Karpas-422 (cell line): ENCODE measurements at regions not wholly inside any gene's neighbourhood (a gene's known extent, or its start where the extent isn't known, plus 50 kb on each side); places are given as distances from the start of the nearest gene placed in this dataset.

Experiments
- DNase-seq: peaks from one replicate; pipeline ENCODE4 v3.0.0-alpha.2; 2015
- H2AFZ ChIP-seq: fragments of 200-600 bp; sonication (generic); 2 replicates; pipeline ENCODE4 v1.6.1; 2014; ENCODE audit warnings: antibody characterized with exemption, low read length, mixed read lengths
- H3K27ac ChIP-seq: fragments of 200-600 bp; sonication (generic); 2 replicates; pipeline ENCODE4 v1.5.1; 2014; ENCODE audit warnings: mild to moderate bottlenecking, low read length, moderate library complexity
- H3K27me3 ChIP-seq: fragments of 200-600 bp; sonication (generic); 2 replicates; pipeline ENCODE4 v1.6.1; 2014; ENCODE audit warnings: low read length, mixed read lengths
- H3K36me3 ChIP-seq: fragments of 200-600 bp; sonication (generic); 2 replicates; pipeline ENCODE4 v1.6.1; 2014; ENCODE audit warnings: low read length, mixed read lengths; ENCODE audit not compliant: insufficient read depth
- H3K4me1 ChIP-seq: fragments of 200-600 bp; sonication (generic); 2 replicates; pipeline ENCODE4 v1.6.1; 2014; ENCODE audit warnings: mild to moderate bottlenecking, low read length, mixed read lengths
- H3K4me2 ChIP-seq: fragments of 200-600 bp; sonication (generic); 2 replicates; pipeline ENCODE4 v1.6.1; 2014; ENCODE audit warnings: low read length, low read depth, mild to moderate bottlenecking; ENCODE audit not compliant: poor library complexity, severe bottlenecking
- H3K4me3 ChIP-seq: fragments of 200-600 bp; sonication (generic); 2 replicates; pipeline ENCODE4 v1.5.1; 2014; ENCODE audit warnings: mild to moderate bottlenecking, antibody characterized with exemption, low read length, mixed read lengths
- H3K79me2 ChIP-seq: fragments of 200-600 bp; sonication (generic); 2 replicates; pipeline ENCODE4 v1.6.1; 2014; ENCODE audit warnings: mild to moderate bottlenecking, low read length, mixed read lengths
- H3K9ac ChIP-seq: fragments of 200-600 bp; sonication (generic); 2 replicates; pipeline ENCODE4 v1.6.0; 2014; ENCODE audit warnings: low read length
- H3K9me2 ChIP-seq: fragments of 200-600 bp; sonication (generic), shearing (Covaris generic); replicated peaks from 2 replicates; pipeline ENCODE4 v1.6.0; 2014; ENCODE audit warnings: mild to moderate bottlenecking, low read length, moderate library complexity; ENCODE audit not compliant: insufficient read depth
- H3K9me3 ChIP-seq: fragments of 300-700, 200-600 bp; sonication (generic); 2 replicates; pipeline ENCODE4 v1.6.1; 2014; ENCODE audit warnings: low read length, mixed read lengths
- H4K20me1 ChIP-seq: fragments of 200-600 bp; sonication (generic); 2 replicates; pipeline ENCODE4 v1.6.1; 2014; ENCODE audit warnings: mild to moderate bottlenecking, antibody characterized with exemption, low read length, low read depth; ENCODE audit not compliant: insufficient read depth

DNA sequence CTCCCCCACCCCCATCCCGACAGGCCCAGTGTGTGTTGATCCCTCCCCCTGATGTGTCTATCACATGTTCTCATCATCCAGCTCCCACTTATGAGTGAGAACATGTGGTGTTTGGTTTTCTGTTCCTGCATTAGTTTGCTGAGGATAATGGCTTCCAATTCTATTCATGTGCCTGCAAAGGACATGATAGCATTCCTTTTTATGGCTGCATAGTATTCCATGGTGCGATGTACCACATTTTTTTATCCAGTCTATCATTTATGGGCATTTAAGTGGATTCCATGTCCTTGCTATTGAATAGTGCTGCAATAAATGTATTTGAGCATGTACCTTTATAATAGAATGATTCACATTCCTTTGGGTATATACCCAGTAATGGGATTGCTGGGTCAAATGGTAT, 66.6 kb upstream of the NXT1 start:
- no peaks in the 10 kb centered on the region for H3K27me3 ChIP-seq

DNA sequence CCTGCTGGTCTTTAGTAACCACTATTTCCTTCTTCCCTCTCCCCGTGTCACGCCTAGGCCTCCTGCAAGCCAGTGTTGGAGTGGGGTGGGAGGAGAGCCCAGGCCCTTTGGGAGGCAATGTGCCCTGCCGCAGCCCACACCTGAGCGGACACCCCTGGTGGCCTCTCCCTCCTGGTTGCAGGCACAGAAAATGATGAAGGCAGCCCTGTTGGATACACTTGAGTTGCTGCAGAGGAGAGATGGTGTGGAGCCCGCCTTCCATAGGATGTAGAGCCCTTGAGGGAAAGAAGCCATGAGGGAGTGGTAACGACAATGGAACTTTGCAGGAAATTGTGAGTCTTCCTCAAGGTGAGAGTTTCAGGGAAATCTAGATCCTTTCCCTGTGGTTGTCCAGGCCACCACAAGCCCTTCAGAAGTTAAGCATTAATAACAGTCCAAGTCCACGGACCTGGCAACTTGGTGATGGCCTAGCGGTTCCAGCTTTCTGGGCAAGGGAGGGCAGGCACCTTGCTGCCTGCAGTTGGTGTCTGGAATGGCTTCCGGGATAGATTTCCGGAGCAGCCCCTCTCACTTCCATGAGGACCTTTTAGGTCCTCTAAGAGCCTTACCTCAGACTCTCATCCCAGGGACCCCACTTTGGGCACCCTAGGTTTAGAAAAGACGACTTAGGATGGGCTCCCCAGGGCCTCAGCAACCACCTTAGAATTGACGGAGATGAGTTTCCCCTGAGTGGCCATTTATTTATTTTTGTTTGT, 67.3 kb upstream of the NXT1 start:
- no peak overlapping the region for H2AFZ ChIP-seq
- no peak overlapping the region for H3K4me3 ChIP-seq
- H3K27me3 ChIP-seq, result no peaks in the 10 kb centered on the region
- no peak overlapping the region for H3K4me2 ChIP-seq
- H3K79me2 ChIP-seq, result no peaks in the 10 kb centered on the region
- DNase-seq, result no peak
- H3K36me3 ChIP-seq, result no peaks in the 10 kb centered on the region
- H3K9me3 ChIP-seq, result no peaks in the 10 kb centered on the region
- no peak overlapping the region for H3K9ac ChIP-seq
- no peak overlapping the region for H3K27ac ChIP-seq
- H4K20me1 ChIP-seq, result no peaks in the 10 kb centered on the region
- H3K4me1 ChIP-seq, result no peaks in the 10 kb centered on the region
- no peaks in the 10 kb centered on the region for H3K9me2 ChIP-seq

More for the DNA sequence above, 66.6 kb upstream of the NXT1 start:
- H3K4me3 ChIP-seq, result no peak overlapping the region
- no peaks in the 10 kb centered on the region for H3K79me2 ChIP-seq
- no peak overlapping the region for H3K9ac ChIP-seq
- no peaks in the 10 kb centered on the region for H3K9me2 ChIP-seq
- H3K36me3 ChIP-seq, result no peaks in the 10 kb centered on the region
- DNase-seq, result no peak
- no peaks in the 10 kb centered on the region for H3K4me1 ChIP-seq
- no peak overlapping the region for H2AFZ ChIP-seq
- no peaks in the 10 kb centered on the region for H3K9me3 ChIP-seq
- H4K20me1 ChIP-seq, result no peaks in the 10 kb centered on the region
- H3K27ac ChIP-seq, result no peak overlapping the region
- H3K4me2 ChIP-seq, result no peak overlapping the region

DNA sequence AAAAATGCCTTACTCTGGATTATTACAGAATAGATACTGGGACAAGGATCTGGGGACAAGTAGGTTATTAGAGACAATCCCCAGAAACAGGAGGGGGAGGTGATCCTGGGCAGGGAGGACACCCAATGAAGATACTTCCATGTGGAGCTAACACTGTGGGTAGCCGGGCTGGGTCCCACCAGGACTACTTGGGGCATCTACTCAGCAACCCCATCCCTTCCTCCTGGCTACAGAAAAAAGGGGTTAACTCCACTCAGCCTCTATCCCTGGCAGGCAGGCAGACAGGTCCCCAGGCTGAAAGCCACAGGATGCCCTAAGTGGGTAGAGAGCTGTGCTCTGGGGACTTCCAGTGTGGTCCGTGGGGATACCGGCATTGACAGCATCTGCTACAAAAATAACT, 68.0 kb upstream of the NXT1 start:
- no peaks in the 10 kb centered on the region for H4K20me1 ChIP-seq
- no peaks in the 10 kb centered on the region for H3K9me3 ChIP-seq
- H3K4me2 ChIP-seq, result no peak overlapping the region
- DNase-seq, result no peak
- H3K4me3 ChIP-seq, result no peak overlapping the region
- no peaks in the 10 kb centered on the region for H3K79me2 ChIP-seq
- no peaks in the 10 kb centered on the region for H3K9me2 ChIP-seq
- no peaks in the 10 kb centered on the region for H3K36me3 ChIP-seq
- no peaks in the 10 kb centered on the region for H3K27me3 ChIP-seq
- no peak overlapping the region for H3K9ac ChIP-seq
- no peak overlapping the region for H3K27ac ChIP-seq
- no peaks in the 10 kb centered on the region for H3K4me1 ChIP-seq
- H2AFZ ChIP-seq, result no peak overlapping the region

DNA sequence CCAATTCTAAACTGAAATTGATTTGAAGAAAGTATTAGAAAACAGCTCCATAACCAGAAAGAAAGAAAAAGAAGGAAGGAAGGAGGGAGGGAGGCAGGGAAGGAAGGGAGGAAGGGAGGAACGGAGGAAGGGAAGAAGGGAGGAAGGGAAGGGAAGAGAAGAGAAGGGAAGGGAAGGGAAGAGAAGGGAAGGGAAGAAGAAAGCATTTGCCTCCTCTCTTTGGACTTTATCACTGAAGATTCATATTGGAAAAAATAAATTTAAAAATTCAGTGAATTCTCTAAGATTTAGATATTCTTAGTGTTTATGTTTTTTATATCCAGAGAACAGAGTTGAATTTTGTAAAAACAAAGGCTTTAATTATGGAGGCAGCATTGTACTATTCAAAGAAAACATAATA, 68.5 kb upstream of the NXT1 start:
- H3K4me1 ChIP-seq, result no peaks in the 10 kb centered on the region
- H3K27ac ChIP-seq, result no peak overlapping the region
- H3K36me3 ChIP-seq, result no peaks in the 10 kb centered on the region
- H3K4me2 ChIP-seq, result no peak overlapping the region
- H3K9ac ChIP-seq, result no peak overlapping the region
- DNase-seq, result no peak
- H3K27me3 ChIP-seq, result no peaks in the 10 kb centered on the region
- no peaks in the 10 kb centered on the region for H3K9me2 ChIP-seq
- no peaks in the 10 kb centered on the region for H3K79me2 ChIP-seq
- no peaks in the 10 kb centered on the region for H3K9me3 ChIP-seq
- H2AFZ ChIP-seq, result no peak overlapping the region
- H3K4me3 ChIP-seq, result no peak overlapping the region
- H4K20me1 ChIP-seq, result no peaks in the 10 kb centered on the region

DNA sequence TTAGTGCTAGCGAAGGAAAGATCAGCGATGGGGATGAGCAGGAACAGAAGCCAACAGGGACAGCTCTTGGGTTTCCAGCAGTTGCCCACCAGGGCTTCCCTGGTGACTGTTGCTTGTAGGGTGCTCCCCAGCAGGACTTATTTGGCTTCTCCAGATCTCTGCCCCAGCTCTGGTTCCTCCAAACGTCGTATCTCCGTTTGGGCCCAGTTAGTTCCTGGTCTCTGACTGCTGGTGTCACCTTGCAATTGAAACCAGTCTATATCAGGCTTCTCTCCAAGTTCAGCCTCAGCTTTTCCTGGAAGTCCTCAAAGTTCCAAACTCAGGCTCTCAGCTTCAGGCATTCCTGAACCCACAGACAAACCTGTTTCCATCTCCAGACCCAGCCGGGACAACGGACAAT, 70.8 kb upstream of the NXT1 start:
- Histone ChIP-seq H3K9me3 (no peaks in the 10 kb centered on the region), H3K36me3 (no peaks in the 10 kb centered on the region), H3K79me2 (no peaks in the 10 kb centered on the region), H3K9ac (no peak overlapping the region), H3K4me3 (no peak overlapping the region), H3K9me2 (no peaks in the 10 kb centered on the region), H3K4me2 (no peak overlapping the region), H3K27me3 (no peaks in the 10 kb centered on the region), H2AFZ (no peak overlapping the region), H3K4me1 (no peaks in the 10 kb centered on the region), H4K20me1 (no peaks in the 10 kb centered on the region), H3K27ac (no peak overlapping the region)
- DNase-seq, result no peak

DNA sequence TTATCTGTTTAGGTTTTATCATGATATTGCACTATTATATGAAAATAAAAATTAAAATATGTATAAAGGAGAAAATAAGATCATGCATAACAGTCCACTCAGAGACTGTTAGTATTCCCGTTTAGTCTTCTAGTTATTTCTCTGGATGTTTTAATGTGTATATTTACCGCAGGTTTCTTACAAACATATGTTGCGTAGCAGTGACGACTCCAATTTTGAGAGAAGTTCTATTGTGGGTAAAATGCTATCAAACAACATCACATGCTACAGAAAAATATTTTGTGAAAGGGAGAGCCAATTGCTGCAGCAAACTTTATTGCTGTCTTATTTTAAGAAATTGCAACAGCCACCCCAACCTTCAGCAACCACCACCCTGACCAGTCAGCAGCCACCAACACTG, 72.4 kb upstream of the NXT1 start:
- H3K9me2 ChIP-seq, result no peaks in the 10 kb centered on the region
- H4K20me1 ChIP-seq, result no peaks in the 10 kb centered on the region
- DNase-seq, result no peak
- no peak overlapping the region for H3K4me2 ChIP-seq
- no peak overlapping the region for H2AFZ ChIP-seq
- H3K4me1 ChIP-seq, result no peaks in the 10 kb centered on the region
- no peaks in the 10 kb centered on the region for H3K79me2 ChIP-seq
- no peak overlapping the region for H3K9ac ChIP-seq
- no peak overlapping the region for H3K27ac ChIP-seq
- H3K9me3 ChIP-seq, result no peaks in the 10 kb centered on the region
- H3K27me3 ChIP-seq, result no peaks in the 10 kb centered on the region
- no peak overlapping the region for H3K4me3 ChIP-seq
- no peaks in the 10 kb centered on the region for H3K36me3 ChIP-seq

DNA sequence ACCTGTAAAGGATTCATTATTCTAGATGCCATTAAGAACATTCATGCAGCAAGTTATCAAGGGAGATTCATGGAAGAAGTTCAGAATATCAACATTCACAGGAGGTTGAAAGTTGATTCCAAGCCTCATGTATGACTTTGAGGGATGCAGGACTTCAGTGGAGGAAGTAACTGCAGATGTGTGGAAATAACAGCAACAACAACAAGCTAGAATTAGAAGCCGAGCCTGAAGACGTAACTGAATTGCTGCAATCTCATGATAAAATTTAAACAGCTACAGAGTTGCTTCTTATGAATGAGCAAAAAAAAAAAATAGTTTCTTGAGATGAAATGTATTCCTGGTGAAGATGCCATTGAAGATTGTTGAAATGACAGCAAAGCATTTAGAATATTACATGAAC, 73.3 kb upstream of the NXT1 start:
- Histone ChIP-seq H3K9ac (no peak overlapping the region), H3K36me3 (no peaks in the 10 kb centered on the region), H4K20me1 (no peaks in the 10 kb centered on the region), H2AFZ (no peak overlapping the region), H3K79me2 (no peaks in the 10 kb centered on the region), H3K4me3 (no peak overlapping the region), H3K27ac (no peak overlapping the region), H3K4me2 (no peak overlapping the region), H3K9me3 (no peaks in the 10 kb centered on the region), H3K9me2 (no peaks in the 10 kb centered on the region), H3K4me1 (no peaks in the 10 kb centered on the region), H3K27me3 (no peaks in the 10 kb centered on the region)
- DNase-seq, result no peak

DNA sequence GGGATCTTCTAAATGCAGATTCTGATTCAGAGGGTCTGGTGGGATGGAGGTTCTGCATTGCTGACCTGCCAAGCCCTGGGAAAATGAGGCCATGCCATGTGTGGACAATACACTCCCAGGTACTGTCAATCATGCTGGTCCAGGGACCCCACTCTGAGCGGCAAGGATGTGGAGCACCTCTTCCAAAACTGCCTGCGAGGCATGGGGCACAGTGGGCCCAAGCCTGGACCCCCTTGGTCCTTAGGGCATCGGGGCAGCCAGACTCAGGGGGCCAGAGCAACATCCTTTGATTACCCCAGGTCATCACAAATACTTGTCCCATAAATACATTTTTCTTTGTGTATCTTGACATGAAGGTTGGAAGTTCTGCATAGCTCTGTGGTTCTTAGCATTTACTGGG, 76.8 kb upstream of the NXT1 start:
- H3K4me3 ChIP-seq, result no peak overlapping the region
- H3K27ac ChIP-seq, result no peak overlapping the region
- H3K4me2 ChIP-seq, result no peak overlapping the region
- H3K79me2 ChIP-seq, result no peaks in the 10 kb centered on the region
- H2AFZ ChIP-seq, result no peak overlapping the region
- no peaks in the 10 kb centered on the region for H4K20me1 ChIP-seq
- H3K27me3 ChIP-seq, result no peaks in the 10 kb centered on the region
- H3K36me3 ChIP-seq, result no peaks in the 10 kb centered on the region
- no peak for DNase-seq
- no peaks in the 10 kb centered on the region for H3K9me2 ChIP-seq
- H3K4me1 ChIP-seq, result no peaks in the 10 kb centered on the region
- no peak overlapping the region for H3K9ac ChIP-seq
- H3K9me3 ChIP-seq, result peaks cover 4% of the 10 kb centered on the region; the same call in 1 of the 2 replicates
